ENCODE measurements at regions not wholly inside any gene's neighbourhood (a gene's known extent, or its start where the extent isn't known, plus 50 kb on each side); places are given as distances from the start of the nearest gene placed in this dataset.

- BruUV-seq (replicated peaks): no TSS peak
- ChIA-PET CTCF (no interaction called here), POLR2A (no interaction called here), SMC1A (ENCODE audit: uncharacterized antibody, unreplicated experiment) (no interaction called here), RAD21 (ENCODE audit: unreplicated experiment) (interaction anchor here (0.7 kb wide), 1 partner anchor 109 kb away, joined by 3 read pairs; no protein-coding TSS in a partner anchor)
- FAIRE-seq: no peak
- TF ChIP-seq IRF4 (IDR thresholded peaks at IDR 0.05; ENCODE audit: low read depth, low read length) (no peak), TARDBP (IDR thresholded peaks at IDR 0.05; ENCODE audit: borderline replicate concordance) (no peak), NFYA (IDR thresholded peaks at IDR 0.05; ENCODE audit: borderline replicate concordance, low read depth, low read length) (no peak), PBX3 (IDR thresholded peaks at IDR 0.05; ENCODE audit: insufficient replicate concordance, low read depth, low read length) (no peak), ATF7 (IDR thresholded peaks at IDR 0.05; ENCODE audit: low read depth) (no peak), POLR2AphosphoS5 (IDR thresholded peaks at IDR 0.05; ENCODE audit: low read length) (no peak), CBX3 (IDR thresholded peaks at IDR 0.05; ENCODE audit: borderline replicate concordance, low read depth) (no peak), SIN3A (IDR thresholded peaks at IDR 0.05; ENCODE audit: low read depth, low read length) (no peak), NFIC (IDR thresholded peaks at IDR 0.05; ENCODE audit: low read depth, low read length) (no peak), CEBPB (IDR thresholded peaks at IDR 0.05; ENCODE audit: borderline replicate concordance in 1 of 2, low read depth in 2 of 2, low read length in 2 of 2) (no peak)
- H3K4me1 ChIP-seq (ENCODE audit: control insufficient read depth, insufficient read depth, low read length): no peaks in the 10 kb centered on the region
- H3K27me3 ChIP-seq (replicated peaks in 1 of 2; ENCODE audit: control insufficient read depth in 2 of 2, insufficient read depth in 2 of 2, low read length in 1 of 2): no peaks in the 10 kb centered on the region
- H3K9ac ChIP-seq (ENCODE audit: control insufficient read depth, insufficient read depth, low read length): no peak overlapping the region
- no peak overlapping the region for H3K4me3 ChIP-seq
- intact Hi-C loops (cut with micrococcal nuclease; ENCODE audit: unreplicated experiment): no loop called here
- no peak for ATAC-seq
- H4K20me1 ChIP-seq (ENCODE audit: control insufficient read depth, insufficient read depth): no peaks in the 10 kb centered on the region
- WGBS (ENCODE audit: insufficient coverage, insufficient replicate concordance, low lambda C conversion rate, missing lambda C conversion rate): 5% methylated on average over 6 of the region's 6 CpGs
- no peaks in the 10 kb centered on the region for H3K9me3 ChIP-seq (replicated peaks; ENCODE audit: control insufficient read depth, insufficient read depth, low read length)
- H3K79me2 ChIP-seq (ENCODE audit: control insufficient read depth, insufficient read depth, low read length): no peaks in the 10 kb centered on the region
- no peak overlapping the region for H3K4me2 ChIP-seq (ENCODE audit: control insufficient read depth, insufficient read depth)
- H3K36me3 ChIP-seq (ENCODE audit: control insufficient read depth in 2 of 2, insufficient read depth in 2 of 2, low read length in 1 of 2): no peaks in the 10 kb centered on the region
- DNase-seq (ENCODE audit: low read depth, low spot score): no peak
- H3K27ac ChIP-seq (ENCODE audit: control insufficient read depth, insufficient read depth): no peak overlapping the region
- no peak overlapping the region for H2AFZ ChIP-seq (ENCODE audit: control insufficient read depth, low read depth, low read length)
- in situ Hi-C loops (cut with MboI): no loop called here
Measured at GRCh38 chr3:64945171-64945729, 257.4 kb upstream of the ADAMTS9 start.

Measured in GM12878 (cell line).